Upper lobe of left lung (tissue), 4 donors: ENCODE measurements at regions not wholly inside any gene's neighbourhood (a gene's known extent, or its start where the extent isn't known, plus 50 kb on each side); places are given as distances from the start of the nearest gene placed in this dataset.

Experiments used
- CTCF ChIP-seq, 6 experiments: fragments of 450-650 bp in 4 of 6; fragments of 200-600 bp in 2 of 6; sonication (generic) in 2 of 6; IDR thresholded peaks; one replicate each; pipeline ENCODE4 v1.5.1; 2016 to 2019; ENCODE audit warnings: antibody characterized with exemption in 6 of 6
- EP300 ChIP-seq, 4 donors: sonication (generic); formaldehyde crosslinking; IDR thresholded peaks; one replicate each; pipeline ENCODE4 v1.5.1; 2017; ENCODE audit warnings: antibody characterized with exemption in 4 of 4, control low read depth in 2 of 4
- POLR2AphosphoS5 ChIP-seq, 2 donors: sonication (generic); formaldehyde crosslinking; IDR thresholded peaks; one replicate each; pipeline ENCODE4 v1.5.1; 2017; ENCODE audit warnings: antibody characterized with exemption in 2 of 2

- TF ChIP-seq CTCF (IDR thresholded peaks at IDR 0.05) (no peak), EP300 (IDR thresholded peaks at IDR 0.05) (no peak), POLR2AphosphoS5 (IDR thresholded peaks at IDR 0.05) (no peak)
Measured at GRCh38 chr4:156128616-156129015, 174.9 kb upstream of the CTSO start.
